Mesenchymal stem cell (in vitro differentiated cells and primary cell): ENCODE measurements at regions not wholly inside any gene's neighbourhood (a gene's known extent, or its start where the extent isn't known, plus 50 kb on each side); places are given as distances from the start of the nearest gene placed in this dataset.
A peak's percentile ranks its signal among the peaks of the same experiment; 100 is the strongest.

Experiments used
- DNase-seq: peaks from one replicate; pipeline ENCODE4 v3.0.0-alpha.2; 2013
- H2AFZ ChIP-seq: one replicate; pipeline ENCODE4 v1.6.1; 2013; ENCODE audit warnings: low read depth, mild to moderate bottlenecking, control low read depth, inconsistent platforms, low read length, moderate library complexity
- H2AK5ac ChIP-seq: 2 replicates; pipeline ENCODE4 v1.6.1; 2013; ENCODE audit warnings: low read length, moderate library complexity, mild to moderate bottlenecking, inconsistent platforms; ENCODE audit not compliant: severe bottlenecking
- H2BK120ac ChIP-seq: one replicate; pipeline ENCODE4 v1.6.1; 2013; ENCODE audit warnings: low read depth, mild to moderate bottlenecking, inconsistent platforms, low read length, moderate library complexity
- H2BK12ac ChIP-seq, 2 experiments: one replicate each; pipeline ENCODE4 v1.6.1; 2013; ENCODE audit warnings: inconsistent platforms in 2 of 2, low read length in 2 of 2, mild to moderate bottlenecking in 2 of 2, moderate library complexity in 2 of 2, control low read depth in 1 of 2
- H2BK15ac ChIP-seq: one replicate; pipeline ENCODE4 v1.6.1; 2013; ENCODE audit warnings: mild to moderate bottlenecking, low read depth, inconsistent platforms; ENCODE audit not compliant: poor library complexity, severe bottlenecking
- H2BK5ac ChIP-seq: 2 replicates; pipeline ENCODE4 v1.6.1; 2013; ENCODE audit warnings: low read depth, mild to moderate bottlenecking, low read length, control low read depth, inconsistent platforms; ENCODE audit not compliant: poor library complexity, severe bottlenecking
- H3K14ac ChIP-seq, 2 experiments: one replicate each; pipeline ENCODE4 v1.6.1; 2013; ENCODE audit warnings: inconsistent platforms in 2 of 2, low read length in 2 of 2, control low read depth in 1 of 2, mild to moderate bottlenecking in 1 of 2, moderate library complexity in 1 of 2
- H3K18ac ChIP-seq, 2 experiments: one replicate each; pipeline ENCODE4 v1.6.1; 2013; ENCODE audit warnings: inconsistent platforms in 2 of 2, low read length in 2 of 2, control low read depth in 1 of 2, low read depth in 1 of 2, mild to moderate bottlenecking in 1 of 2
- H3K23ac ChIP-seq, 2 experiments: one replicate each; pipeline ENCODE4 v1.6.1; 2013; ENCODE audit warnings: inconsistent platforms in 2 of 2, low read length in 2 of 2, mild to moderate bottlenecking in 2 of 2, moderate library complexity in 2 of 2, control low read depth in 1 of 2
- H3K27ac ChIP-seq: 2 replicates; pipeline ENCODE4 v1.5.1; 2013; ENCODE audit warnings: mild to moderate bottlenecking, moderate library complexity, low read length, control low read depth, inconsistent platforms; ENCODE audit not compliant: poor library complexity, severe bottlenecking
- H3K27me3 ChIP-seq, 2 experiments: 2 replicates each; pipeline versions ENCODE4 v1.6.1 to v1.7.0; 2013; ENCODE audit warnings: low read length in 2 of 2, mild to moderate bottlenecking in 2 of 2, moderate library complexity in 2 of 2, control low read depth in 1 of 2, inconsistent platforms in 1 of 2; ENCODE audit not compliant: control insufficient read depth in 1 of 2, insufficient read depth in 1 of 2
- H3K36me3 ChIP-seq, 2 experiments: 2 replicates each; pipeline versions ENCODE4 v1.6.1 to v1.7.0; 2013; ENCODE audit warnings: low read length in 2 of 2, control low read depth in 1 of 2, inconsistent platforms in 1 of 2, low read depth in 1 of 2, mild to moderate bottlenecking in 1 of 2; ENCODE audit not compliant: insufficient read depth in 2 of 2, control insufficient read depth in 1 of 2
- H3K4ac ChIP-seq, 2 experiments: one replicate each; pipeline ENCODE4 v1.6.1; 2013; ENCODE audit warnings: inconsistent platforms in 2 of 2, low read length in 2 of 2, mild to moderate bottlenecking in 2 of 2, moderate library complexity in 2 of 2, control low read depth in 1 of 2, low read depth in 1 of 2
- H3K4me1 ChIP-seq: 2 replicates; pipeline ENCODE4 v1.6.1; 2013; ENCODE audit warnings: low read depth, low read length, control low read depth; ENCODE audit not compliant: control insufficient read depth, insufficient read depth
- H3K4me2 ChIP-seq: 2 replicates; pipeline ENCODE4 v1.6.1; 2013; ENCODE audit warnings: low read length, mild to moderate bottlenecking, inconsistent platforms; ENCODE audit not compliant: poor library complexity, severe bottlenecking
- H3K4me3 ChIP-seq, 2 experiments: 2 replicates each; pipeline versions ENCODE4 v1.5.1 to v1.7.0; 2013; ENCODE audit warnings: low read length in 2 of 2, mild to moderate bottlenecking in 2 of 2, control low read depth in 1 of 2, low read depth in 1 of 2; ENCODE audit not compliant: insufficient read depth in 1 of 2
- H3K79me1 ChIP-seq: replicated peaks from 2 replicates; pipeline ENCODE4 v1.6.1; 2013; ENCODE audit warnings: mild to moderate bottlenecking, control low read depth, low read length, inconsistent platforms; ENCODE audit not compliant: poor library complexity, severe bottlenecking
- H3K9ac ChIP-seq: 2 replicates; pipeline ENCODE4 v1.7.0; 2013; ENCODE audit warnings: mild to moderate bottlenecking, low read length, moderate library complexity
- H3K9me3 ChIP-seq: 2 replicates; pipeline ENCODE4 v1.7.0; 2013; ENCODE audit warnings: mild to moderate bottlenecking, low read length; ENCODE audit not compliant: control insufficient read depth
- H4K8ac ChIP-seq: one replicate; pipeline ENCODE4 v1.6.1; 2013; ENCODE audit warnings: inconsistent platforms, mild to moderate bottlenecking, low read length, moderate library complexity
- H4K91ac ChIP-seq: one replicate; pipeline ENCODE4 v1.6.1; 2013; ENCODE audit warnings: mild to moderate bottlenecking, low read length, inconsistent platforms
- WGBS: methylation state at CpG from one replicate; pipeline ENCODE4 v1.1.7; 2013; ENCODE audit warnings: mixed read lengths; 5-methylcytosine and 5-hydroxymethylcytosine counted together

DNA sequence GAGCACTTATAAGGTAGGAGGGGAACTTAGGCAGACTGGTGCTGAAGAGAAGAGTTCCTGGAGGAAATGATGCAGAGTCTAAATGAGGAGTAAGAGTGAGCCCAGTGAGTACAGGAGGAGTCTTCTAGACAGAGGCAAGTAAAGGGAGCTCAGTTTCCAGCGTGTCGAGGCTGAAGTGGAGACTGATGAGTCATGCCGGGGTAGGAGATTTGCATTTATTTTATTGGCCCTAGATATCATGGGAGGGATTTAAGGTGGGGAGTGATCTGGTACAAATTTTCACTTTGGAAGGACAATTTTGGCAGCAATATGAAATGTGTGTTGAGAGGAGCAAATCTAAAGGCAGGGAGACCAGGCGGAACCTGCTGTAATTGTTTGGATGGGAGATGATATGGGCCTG is 157.5 kb downstream of the TTC8 start:
- Histone ChIP-seq H3K4me1 (peaks cover 8% of the 10 kb centered on the region), H3K9ac (no peak overlapping the region), H3K9me3 (peaks cover 6% of the 10 kb centered on the region), H2BK15ac (no peak overlapping the region), H3K4me3 (no peak overlapping the region), H3K23ac (no peak overlapping the region), H3K27me3 (peaks cover 0 to 9% of the 10 kb centered on the region in 2 experiments), H3K14ac (no peak overlapping the region), H3K4ac (no peak overlapping the region), H3K4me2 (no peak overlapping the region), H2AK5ac (no peak overlapping the region), H2AFZ (no peak overlapping the region), H4K91ac (no peak overlapping the region), H3K79me1 (no peaks in the 10 kb centered on the region), H2BK12ac (no peak overlapping the region), H3K27ac (no peak overlapping the region), H3K18ac (no peak overlapping the region), H4K8ac (no peak overlapping the region), H2BK5ac (no peak overlapping the region), H3K36me3 (no peaks in the 10 kb centered on the region), H2BK120ac (no peak overlapping the region)
- DNase-seq = no peak
- WGBS = 85% methylated on average over 4 of the region's 4 CpGs

DNA sequence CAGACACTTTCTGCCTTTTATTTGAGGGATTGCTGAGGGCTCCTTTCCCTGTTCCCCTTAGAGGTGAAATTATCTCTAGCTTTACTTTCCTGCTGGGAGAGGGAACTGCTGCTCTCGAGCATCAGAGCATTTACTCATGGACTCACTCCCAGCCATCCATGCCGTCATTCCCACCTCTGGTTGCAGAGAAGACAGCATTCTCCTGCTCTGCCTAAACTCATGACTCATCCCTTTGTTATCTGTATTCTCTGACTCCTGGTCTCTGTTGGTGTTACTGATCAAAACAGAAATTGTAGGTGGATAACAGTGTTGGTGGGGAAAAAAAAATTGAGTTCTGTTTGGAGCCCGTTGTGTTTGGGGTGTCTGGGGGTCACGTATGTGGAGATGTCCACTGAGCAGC is 159.3 kb downstream of the TTC8 start:
- Histone ChIP-seq H3K36me3 (no peaks in the 10 kb centered on the region), H2BK15ac (no peak overlapping the region), H4K8ac (no peak overlapping the region), H3K23ac (no peak overlapping the region), H3K14ac (no peak overlapping the region), H3K4ac (no peak overlapping the region), H2AFZ (no peak overlapping the region), H4K91ac (no peak overlapping the region), H2BK120ac (no peak overlapping the region), H3K27ac (peak overlapping the region; percentile 13), H2AK5ac (no peak overlapping the region), H3K27me3 (peaks cover 0 to 3% of the 10 kb centered on the region in 2 experiments), H3K4me2 (no peak overlapping the region), H3K79me1 (no peaks in the 10 kb centered on the region), H3K9ac (no peak overlapping the region), H2BK5ac (no peak overlapping the region), H3K4me3 (no peak overlapping the region), H3K18ac (no peak overlapping the region), H3K9me3 (peaks cover 16% of the 10 kb centered on the region), H2BK12ac (no peak overlapping the region), H3K4me1 (peaks cover 8% of the 10 kb centered on the region)
- 28% methylated on average over 4 of the region's 4 CpGs for WGBS
- peak; percentile 65 for DNase-seq

- Histone ChIP-seq H3K4ac (no peak overlapping the region), H3K23ac (no peak overlapping the region), H3K4me1 (peaks cover 8% of the 10 kb centered on the region), H2BK12ac (no peak overlapping the region), H3K14ac (no peak overlapping the region), H4K8ac (no peak overlapping the region), H3K27ac (no peak overlapping the region), H2BK15ac (no peak overlapping the region), H3K27me3 (no peaks in the 10 kb centered on the region), H3K9me3 (peaks cover 16% of the 10 kb centered on the region), H3K36me3 (no peaks in the 10 kb centered on the region), H3K4me2 (no peak overlapping the region), H4K91ac (no peak overlapping the region), H2AK5ac (no peak overlapping the region), H3K79me1 (no peaks in the 10 kb centered on the region), H3K9ac (no peak overlapping the region), H3K18ac (no peak overlapping the region), H3K4me3 (no peak overlapping the region), H2AFZ (no peak overlapping the region), H2BK5ac (no peak overlapping the region), H2BK120ac (no peak overlapping the region)
- DNase-seq = peak; percentile 22
- WGBS = 53% methylated on average over 1 of the region's 1 CpG
These were observed 161.2 kb downstream of the TTC8 start for GRCh38 chr14:88985654-88986053.

DNA sequence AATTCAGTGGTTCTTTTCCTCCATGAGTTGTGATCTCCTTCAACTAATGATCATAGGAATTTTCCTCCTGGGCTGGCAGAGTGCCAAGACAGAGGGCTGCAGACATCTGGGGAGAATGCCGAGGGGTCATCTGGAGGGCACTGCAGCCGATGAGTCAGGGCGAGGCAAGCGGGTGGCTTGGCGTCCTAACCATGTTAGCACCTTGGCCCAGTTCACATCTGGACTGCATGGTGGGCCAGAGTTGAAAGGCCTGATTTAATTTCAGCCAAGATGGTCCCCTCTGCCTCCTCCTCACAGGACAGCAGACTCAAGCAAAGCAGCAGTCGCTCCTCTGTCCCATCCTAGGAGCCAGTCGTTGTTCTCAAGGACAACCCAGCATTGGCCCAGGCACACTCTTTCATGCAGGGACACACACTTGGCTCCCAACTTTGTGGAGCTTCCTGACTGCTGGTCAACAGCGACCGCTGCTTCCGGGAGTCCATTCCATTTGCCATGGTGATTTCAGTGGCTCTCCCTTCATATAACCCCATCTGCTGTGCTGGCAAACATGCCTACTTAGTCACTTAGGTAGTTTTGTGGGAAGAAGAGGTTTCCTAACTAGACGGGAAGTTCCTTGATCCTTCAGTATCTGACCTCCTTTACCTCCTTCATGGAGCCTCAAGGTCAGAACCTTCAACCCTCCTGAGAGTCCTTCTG is 161.8 kb downstream of the TTC8 start:
- Histone ChIP-seq H4K8ac (no peak overlapping the region), H3K79me1 (no peaks in the 10 kb centered on the region), H2BK12ac (no peak overlapping the region), H3K4ac (no peak overlapping the region), H3K4me1 (peaks cover 8% of the 10 kb centered on the region), H4K91ac (no peak overlapping the region), H3K27me3 (peaks cover 0 to 2% of the 10 kb centered on the region in 2 experiments), H2BK5ac (no peak overlapping the region), H3K4me2 (no peak overlapping the region), H2BK15ac (no peak overlapping the region), H3K18ac (no peak overlapping the region), H2AFZ (no peak overlapping the region), H3K14ac (no peak overlapping the region), H2BK120ac (no peak overlapping the region), H3K23ac (no peak overlapping the region), H3K36me3 (no peaks in the 10 kb centered on the region), H3K4me3 (no peak overlapping the region), H3K9me3 (peaks cover 17% of the 10 kb centered on the region), H3K27ac (no peak overlapping the region), H3K9ac (no peak overlapping the region), H2AK5ac (no peak overlapping the region)
- DNase-seq = peak; percentile 65
- 51% methylated on average over 9 of the region's 11 CpGs for WGBS
